Tibial artery (tissue), 4 donors: ENCODE measurements at regions not wholly inside any gene's neighbourhood (a gene's known extent, or its start where the extent isn't known, plus 50 kb on each side); places are given as distances from the start of the nearest gene placed in this dataset.

ENCODE experiments used
- DNase-seq, 2 donors: peaks; one replicate each; pipeline ENCODE4 v3.0.0-alpha.2; 2019
- H3K27ac ChIP-seq, 2 donors: fragments of 200-600 bp; sonication (generic) in 1 of 2; 1 replicate in 1 of 2; 2 replicates in 1 of 2; pipeline ENCODE4 v1.5.1; 2018 to 2019; ENCODE audit warnings: mild to moderate bottlenecking in 1 of 2
- H3K27me3 ChIP-seq, 2 donors: fragments of 200-600 bp; sonication (generic) in 1 of 2; one replicate each; pipeline versions ENCODE4 v1.5.1 to v1.6.0; 2016 to 2019
- H3K36me3 ChIP-seq, 3 donors: fragments of 200-600 bp; sonication (generic) in 2 of 3; one replicate each; pipeline ENCODE4 v1.5.1; 2016 to 2019; ENCODE audit warnings: mild to moderate bottlenecking in 2 of 3
- H3K4me1 ChIP-seq, 4 donors: fragments of 200-600 bp; sonication (generic) in 2 of 4; 1 replicate in 3 of 4; 2 replicates in 1 of 4; pipeline ENCODE4 v1.5.1; 2016 to 2019
- H3K4me3 ChIP-seq, 2 donors: fragments of 200-600 bp; sonication (generic) in 1 of 2; 1 replicate in 1 of 2; 2 replicates in 1 of 2; pipeline ENCODE4 v1.5.1; 2018 to 2019; ENCODE audit warnings: mild to moderate bottlenecking in 2 of 2
- H3K9me3 ChIP-seq, 3 donors: fragments of 200-600 bp; sonication (generic) in 1 of 3; one replicate each; pipeline ENCODE4 v1.5.1; 2016 to 2019
- CTCF ChIP-seq, 2 experiments: fragments of 200-600 bp in 1 of 2; fragments of 450-650 bp in 1 of 2; IDR thresholded peaks; one replicate each; pipeline ENCODE4 v1.5.1; 2017 to 2019; ENCODE audit warnings: antibody characterized with exemption in 2 of 2, mild to moderate bottlenecking in 1 of 2, moderate library complexity in 1 of 2
- intact Hi-C: fragments of 100-400 bp; cut with DNase I; formaldehyde crosslinking; loops from one replicate; pipeline ENCODE4 v1.15.0; 2023; ENCODE audit warnings: low total_unique reads

GRCh38 chr14:65794674-65795279, 382.2 kb downstream of the FUT8 start:
- intact Hi-C loops: no loop called here
- Histone ChIP-seq H3K27me3 (peaks cover 0 to 6% of the 10 kb centered on the region in 2 donors), H3K27ac (no peak overlapping the region), H3K4me1 (no peaks in the 10 kb centered on the region), H3K4me3 (no peak overlapping the region), H3K9me3 (no peaks in the 10 kb centered on the region), H3K36me3 (no peaks in the 10 kb centered on the region)
- TF ChIP-seq CTCF (IDR thresholded peaks at IDR 0.05): no peak
- DNase-seq: no peak

GRCh38 chr14:65798216-65798615, 385.7 kb downstream of the FUT8 start:
- Histone ChIP-seq H3K4me3 (no peak overlapping the region), H3K27me3 (peaks cover 0 to 6% of the 10 kb centered on the region in 2 donors), H3K4me1 (no peaks in the 10 kb centered on the region), H3K9me3 (no peaks in the 10 kb centered on the region), H3K36me3 (no peaks in the 10 kb centered on the region), H3K27ac (no peak overlapping the region)
- intact Hi-C loops: no loop called here
- no peak for DNase-seq
- TF ChIP-seq CTCF (IDR thresholded peaks at IDR 0.05): no peak

GRCh38 chr14:65800694-65801093, 388.2 kb downstream of the FUT8 start:
- DNase-seq: no peak
- Histone ChIP-seq H3K4me3 (no peak overlapping the region), H3K36me3 (no peaks in the 10 kb centered on the region), H3K9me3 (no peaks in the 10 kb centered on the region), H3K4me1 (no peaks in the 10 kb centered on the region), H3K27ac (no peak overlapping the region), H3K27me3 (peaks cover 0 to 6% of the 10 kb centered on the region in 2 donors)
- intact Hi-C loops: no loop called here
- no peak for TF ChIP-seq CTCF (IDR thresholded peaks at IDR 0.05)

- no peak for DNase-seq
- intact Hi-C loops: no loop called here
- Histone ChIP-seq H3K4me3 (no peak overlapping the region), H3K27ac (no peak overlapping the region), H3K9me3 (no peaks in the 10 kb centered on the region), H3K27me3 (peaks cover 0 to 6% of the 10 kb centered on the region in 2 donors), H3K36me3 (no peaks in the 10 kb centered on the region), H3K4me1 (no peaks in the 10 kb centered on the region)
- TF ChIP-seq CTCF (IDR thresholded peaks at IDR 0.05): no peak
Measured at GRCh38 chr14:65802196-65802595, 389.7 kb downstream of the FUT8 start.

GRCh38 chr14:65803885-65804284, 391.4 kb downstream of the FUT8 start:
- peaks cover 0 to 5% of the 10 kb centered on the region in 2 donors for H3K27me3 ChIP-seq
- H3K36me3 ChIP-seq: no peaks in the 10 kb centered on the region
- no peaks in the 10 kb centered on the region for H3K9me3 ChIP-seq
- no peak for TF ChIP-seq CTCF (IDR thresholded peaks at IDR 0.05)
- H3K4me1 ChIP-seq: no peaks in the 10 kb centered on the region
- H3K4me3 ChIP-seq: no peak overlapping the region
- intact Hi-C loops: no loop called here
- no peak for DNase-seq
- H3K27ac ChIP-seq: no peak overlapping the region
